ENCODE measurements at regions not wholly inside any gene's neighbourhood (a gene's known extent, or its start where the extent isn't known, plus 50 kb on each side); places are given as distances from the start of the nearest gene placed in this dataset.

DNA sequence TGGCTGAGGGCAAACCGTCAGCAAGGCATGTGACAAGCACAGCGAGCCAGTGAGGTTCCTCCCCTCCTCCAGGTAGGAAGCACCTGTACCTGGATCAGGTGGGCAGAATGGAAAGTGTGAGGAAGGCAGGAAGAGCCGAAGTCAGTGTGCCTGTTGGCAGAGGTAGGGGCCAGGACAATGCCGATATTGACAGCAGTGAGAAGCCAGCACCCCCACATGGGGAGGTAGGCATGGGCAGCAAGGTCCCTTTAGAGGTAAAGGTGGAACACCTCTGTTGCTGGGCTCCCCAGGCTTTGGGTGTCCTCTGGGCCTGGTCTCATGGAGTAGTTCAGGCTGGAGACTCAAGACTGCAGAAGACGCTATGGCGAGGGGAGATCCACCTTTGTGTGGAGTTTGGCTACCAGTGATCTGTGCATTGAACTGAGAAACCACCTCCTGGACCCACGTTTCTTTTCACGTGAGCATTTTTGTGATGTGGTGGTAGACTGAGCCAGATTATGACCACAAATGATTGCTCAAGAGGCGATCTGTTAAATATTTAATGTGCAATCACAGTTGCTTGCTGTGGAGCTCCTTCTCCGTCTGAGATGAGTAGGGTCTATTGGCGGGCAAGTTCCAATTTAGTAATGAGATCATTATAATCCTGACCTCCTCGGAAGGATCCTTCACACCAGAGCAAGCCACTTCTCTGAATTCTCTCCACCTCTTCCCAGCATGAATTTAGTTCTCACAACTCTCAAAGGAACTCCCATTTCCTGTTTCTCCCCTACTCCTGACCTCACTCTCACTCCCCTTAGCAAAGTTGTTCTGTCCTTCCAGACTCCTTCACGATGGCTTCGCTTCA lies 174.8 kb downstream of the CDH26 start:
- TF ChIP-seq CTCF (conservative IDR thresholded peaks at IDR 0.05), result no peak
- Mint-ChIP-seq H3K36me3 (ENCODE audit: low read depth) (no peaks in the 10 kb centered on the region), H3K9me3 (no peaks in the 10 kb centered on the region), H3K4me3 (no peak overlapping the region), H3K4me1 (peaks cover 5% of the 10 kb centered on the region), H3K27me3 (ENCODE audit: insufficient read depth) (peaks cover 5% of the 10 kb centered on the region), H3K27ac (no peak overlapping the region)
- Histone ChIP-seq H3K36me3 (ENCODE audit: control insufficient read depth, insufficient read depth, low read length) (no peaks in the 10 kb centered on the region), H3K27ac (ENCODE audit: low read depth, low read length) (no peak overlapping the region), H3K9ac (ENCODE audit: extremely low read depth, low read length, poor library complexity, severe bottlenecking) (no peak overlapping the region), H3K4me1 (ENCODE audit: control insufficient read depth, insufficient read depth, low read length) (no peaks in the 10 kb centered on the region), H3K4me3 (ENCODE audit: low read length) (no peak overlapping the region), H3K9me3 (ENCODE audit: control insufficient read depth, low read length) (peaks cover 4% of the 10 kb centered on the region), H3K27me3 (ENCODE audit: control insufficient read depth, insufficient read depth, low read length, poor library complexity, severe bottlenecking) (no peaks in the 10 kb centered on the region)
- 92 to 94% methylated on average over 11 to 14 of the region's 14 CpGs for WGBS, 2 experiments (ENCODE audit: insufficient coverage in 1 of 2, insufficient read length in 1 of 2)
- no peak for DNase-seq

GRCh38 chr20:60135276-60135675 lies 177.1 kb downstream of the CDH26 start:
- Histone ChIP-seq H3K9me3 (ENCODE audit: control insufficient read depth, low read length) (peaks cover 4% of the 10 kb centered on the region), H3K27me3 (ENCODE audit: control insufficient read depth, insufficient read depth, low read length, poor library complexity, severe bottlenecking) (no peaks in the 10 kb centered on the region), H3K9ac (ENCODE audit: extremely low read depth, low read length, poor library complexity, severe bottlenecking) (no peak overlapping the region), H3K4me3 (ENCODE audit: low read length) (no peak overlapping the region), H3K27ac (ENCODE audit: low read depth, low read length) (no peak overlapping the region), H3K36me3 (ENCODE audit: control insufficient read depth, insufficient read depth, low read length) (no peaks in the 10 kb centered on the region), H3K4me1 (ENCODE audit: control insufficient read depth, insufficient read depth, low read length) (no peaks in the 10 kb centered on the region)
- no peaks in the 10 kb centered on the region for H3K9me3 Mint-ChIP-seq
- 94% methylated on average over 4 of the region's 4 CpGs; no CpG with 5 or more reads in 1 of the 2 experiments for WGBS, 2 experiments (ENCODE audit: insufficient coverage in 1 of 2, insufficient read length in 1 of 2)
- H3K27me3 Mint-ChIP-seq (ENCODE audit: insufficient read depth), result peaks cover 5% of the 10 kb centered on the region
- H3K27ac Mint-ChIP-seq, result no peak overlapping the region
- DNase-seq, result no peak
- no peaks in the 10 kb centered on the region for H3K36me3 Mint-ChIP-seq (ENCODE audit: low read depth)
- no peak overlapping the region for H3K4me3 Mint-ChIP-seq
- H3K4me1 Mint-ChIP-seq, result peaks cover 5% of the 10 kb centered on the region
- no peak for TF ChIP-seq CTCF (conservative IDR thresholded peaks at IDR 0.05)

DNA sequence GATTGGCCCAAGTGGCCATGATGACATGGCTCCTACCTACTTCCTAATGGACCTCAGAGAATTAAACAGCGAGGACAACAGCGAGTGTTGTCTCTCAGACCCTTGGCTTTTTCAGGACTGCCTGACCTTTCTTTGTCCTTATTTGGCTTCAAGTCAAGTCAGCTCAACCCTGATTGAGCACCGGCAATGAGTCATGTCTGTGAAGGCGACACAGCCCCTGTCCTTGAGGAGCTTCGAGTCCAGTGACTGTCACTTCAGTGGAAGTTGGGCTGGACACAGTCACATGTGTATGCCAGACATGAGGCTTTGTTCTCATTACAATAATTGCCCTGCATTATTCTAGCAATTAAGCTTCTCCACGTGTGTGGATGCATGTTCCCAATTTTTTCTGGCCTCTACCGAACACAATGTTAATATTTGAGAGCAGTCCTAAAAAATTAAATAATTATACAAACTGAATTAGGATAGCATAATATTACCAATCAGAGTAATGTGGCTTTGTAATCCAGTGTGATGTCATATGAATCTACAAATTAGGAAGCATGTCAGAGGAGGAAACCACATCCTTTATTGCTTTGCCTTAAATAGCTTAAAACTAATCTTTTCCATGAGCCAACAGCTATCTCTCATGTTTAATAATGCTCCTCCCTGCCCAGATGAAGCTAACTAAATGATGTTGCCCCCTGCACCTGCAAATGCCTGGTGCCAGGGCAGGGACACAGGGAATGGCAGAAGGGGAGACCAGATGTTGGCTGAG lies 178.6 kb downstream of the CDH26 start:
- Histone ChIP-seq H3K4me3 (ENCODE audit: low read length) (no peak overlapping the region), H3K9me3 (ENCODE audit: control insufficient read depth, low read length) (peaks cover 4% of the 10 kb centered on the region), H3K4me1 (ENCODE audit: control insufficient read depth, insufficient read depth, low read length) (no peaks in the 10 kb centered on the region), H3K27me3 (ENCODE audit: control insufficient read depth, insufficient read depth, low read length, poor library complexity, severe bottlenecking) (no peaks in the 10 kb centered on the region), H3K27ac (ENCODE audit: low read depth, low read length) (no peak overlapping the region), H3K36me3 (ENCODE audit: control insufficient read depth, insufficient read depth, low read length) (no peaks in the 10 kb centered on the region), H3K9ac (ENCODE audit: extremely low read depth, low read length, poor library complexity, severe bottlenecking) (no peak overlapping the region)
- Mint-ChIP-seq H3K27ac (no peak overlapping the region), H3K4me3 (no peak overlapping the region), H3K36me3 (ENCODE audit: low read depth) (no peaks in the 10 kb centered on the region), H3K4me1 (peaks cover 5% of the 10 kb centered on the region), H3K27me3 (ENCODE audit: insufficient read depth) (peaks cover 1% of the 10 kb centered on the region), H3K9me3 (no peaks in the 10 kb centered on the region)
- no peak for TF ChIP-seq CTCF (conservative IDR thresholded peaks at IDR 0.05)
- WGBS, 2 experiments (ENCODE audit: insufficient coverage in 1 of 2, insufficient read length in 1 of 2), result 90 to 94% methylated on average over 6 to 7 of the region's 7 CpGs
- no peak for DNase-seq

All from endodermal cell (in vitro differentiated cells).